Anterior cingulate cortex (tissue), 58 donors: ENCODE measurements at regions not wholly inside any gene's neighbourhood (a gene's known extent, or its start where the extent isn't known, plus 50 kb on each side); places are given as distances from the start of the nearest gene placed in this dataset.

Experiments
- DNase-seq, 58 donors: peaks; one replicate each; lab custom pipeline; 2025; lab: John Stamatoyannopoulos, UW

- no peak for DNase-seq
These were observed 143.8 kb upstream of the VCX2 start for GRCh38 chrX:8314881-8315280.

- no peak for DNase-seq
These were observed 145.3 kb upstream of the VCX3B start for GRCh38 chrX:8319359-8319758.

GRCh38 chrX:8323356-8323755, 141.3 kb upstream of the VCX3B start:
- no peak for DNase-seq

GRCh38 chrX:8341814-8342590, 122.6 kb upstream of the VCX3B start:
- DNase-seq = peak in 7 of 58 donors; percentile 0 to 9 (median 1)

- no peak for DNase-seq
These were observed 119.2 kb upstream of the VCX3B start for GRCh38 chrX:8345473-8345872.

- no peak for DNase-seq
These were observed 118.6 kb upstream of the VCX3B start for GRCh38 chrX:8346060-8346459.

GRCh38 chrX:8346892-8347291, 117.7 kb upstream of the VCX3B start:
- DNase-seq = no peak

GRCh38 chrX:8349816-8350544, 114.7 kb upstream of the VCX3B start:
- no peak for DNase-seq

GRCh38 chrX:8358302-8358701, 106.3 kb upstream of the VCX3B start:
- no peak for DNase-seq

GRCh38 chrX:8364369-8365141, 100.1 kb upstream of the VCX3B start:
- DNase-seq = peak in 2 of 58 donors; percentile 0

- peak in 2 of 58 donors; percentile 3 to 7 for DNase-seq
These were observed 98.1 kb upstream of the VCX3B start for GRCh38 chrX:8366481-8366880.

- no peak for DNase-seq
These were observed 90.4 kb upstream of the VCX3B start for GRCh38 chrX:8374041-8374825.

GRCh38 chrX:8377041-8377440, 87.6 kb upstream of the VCX3B start:
- DNase-seq = no peak

- DNase-seq = no peak
These were observed 73.9 kb upstream of the VCX3B start for GRCh38 chrX:8390771-8391170.

- DNase-seq = no peak
These were observed 60.6 kb upstream of the VCX3B start for GRCh38 chrX:8403988-8404387.

GRCh38 chrX:8404471-8404870, 60.2 kb upstream of the VCX3B start:
- DNase-seq = no peak

- DNase-seq = no peak
These were observed 59.7 kb upstream of the VCX3B start for GRCh38 chrX:8404926-8405325.

GRCh38 chrX:8405631-8406030, 59.0 kb upstream of the VCX3B start:
- DNase-seq = no peak

- no peak for DNase-seq
These were observed 51.4 kb upstream of the VCX3B start for GRCh38 chrX:8413279-8413678.
